HCT116 (cell line): ENCODE measurements at regions not wholly inside any gene's neighbourhood (a gene's known extent, or its start where the extent isn't known, plus 50 kb on each side); places are given as distances from the start of the nearest gene placed in this dataset.

ENCODE experiments used
- ELF1 ChIP-seq: IDR thresholded peaks from 2 replicates; pipeline ENCODE4 v1.6.1; 2012; ENCODE audit warnings: low read depth, borderline replicate concordance
- POLR2A ChIP-seq: IDR thresholded peaks from 2 replicates; pipeline ENCODE4 v1.7.0; 2011; ENCODE audit warnings: borderline replicate concordance; ENCODE audit not compliant: insufficient read depth, insufficient read length; ENCODE audit errors: extremely low read depth
- TCF7L2 ChIP-seq: IDR thresholded peaks from 2 replicates; pipeline ENCODE4 v1.7.0; 2011; ENCODE audit warnings: borderline replicate concordance, inconsistent platforms; ENCODE audit not compliant: insufficient read depth, insufficient read length; ENCODE audit errors: extremely low read depth
- YY1 ChIP-seq: IDR thresholded peaks from 2 replicates; pipeline ENCODE4 v1.6.1; 2011; ENCODE audit warnings: low read length, low read depth, moderate library complexity, mild to moderate bottlenecking; ENCODE audit not compliant: insufficient replicate concordance; ENCODE audit errors: extremely low read depth
- TF ChIP-seq, protein P1 (sequence below), 3 experiments: fragments of 200-600 bp in 1 of 3; sonication (generic) in 1 of 3; IDR thresholded peaks in 2 of 3; conservative IDR thresholded peaks in 1 of 3; 2 replicates each; pipeline ENCODE4 v1.5.1; 2012 to 2017; ENCODE audit warnings: low read depth in 2 of 3, low read length in 2 of 3, antibody characterized with exemption in 1 of 3, borderline replicate concordance in 1 of 3, control low read depth in 1 of 3, mild to moderate bottlenecking in 1 of 3, mixed read lengths in 1 of 3, mixed run types in 1 of 3, moderate library complexity in 1 of 3; ENCODE audit not compliant: insufficient read depth in 1 of 3

DNA sequence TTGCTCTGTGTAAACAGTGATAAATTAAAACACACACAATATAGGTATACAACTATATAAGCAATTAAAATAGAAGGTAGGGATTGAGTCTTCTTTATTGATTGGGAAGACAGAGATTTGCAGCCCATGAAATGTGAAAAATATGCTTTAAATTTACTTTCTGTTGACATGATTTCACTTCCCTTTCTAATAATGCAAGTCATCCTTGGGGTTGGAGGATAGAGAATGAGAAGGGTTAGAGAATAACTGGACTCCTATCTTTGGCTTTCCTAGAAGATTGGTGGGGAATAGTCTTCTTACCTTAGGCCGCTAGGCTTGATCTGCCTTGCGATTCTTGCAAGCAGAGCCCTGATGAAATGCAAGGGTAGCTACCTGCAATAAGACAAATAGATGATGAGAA is 339.8 kb downstream of the NYAP2 start:
- TF ChIP-seq, protein P1, sequence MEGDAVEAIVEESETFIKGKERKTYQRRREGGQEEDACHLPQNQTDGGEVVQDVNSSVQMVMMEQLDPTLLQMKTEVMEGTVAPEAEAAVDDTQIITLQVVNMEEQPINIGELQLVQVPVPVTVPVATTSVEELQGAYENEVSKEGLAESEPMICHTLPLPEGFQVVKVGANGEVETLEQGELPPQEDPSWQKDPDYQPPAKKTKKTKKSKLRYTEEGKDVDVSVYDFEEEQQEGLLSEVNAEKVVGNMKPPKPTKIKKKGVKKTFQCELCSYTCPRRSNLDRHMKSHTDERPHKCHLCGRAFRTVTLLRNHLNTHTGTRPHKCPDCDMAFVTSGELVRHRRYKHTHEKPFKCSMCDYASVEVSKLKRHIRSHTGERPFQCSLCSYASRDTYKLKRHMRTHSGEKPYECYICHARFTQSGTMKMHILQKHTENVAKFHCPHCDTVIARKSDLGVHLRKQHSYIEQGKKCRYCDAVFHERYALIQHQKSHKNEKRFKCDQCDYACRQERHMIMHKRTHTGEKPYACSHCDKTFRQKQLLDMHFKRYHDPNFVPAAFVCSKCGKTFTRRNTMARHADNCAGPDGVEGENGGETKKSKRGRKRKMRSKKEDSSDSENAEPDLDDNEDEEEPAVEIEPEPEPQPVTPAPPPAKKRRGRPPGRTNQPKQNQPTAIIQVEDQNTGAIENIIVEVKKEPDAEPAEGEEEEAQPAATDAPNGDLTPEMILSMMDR (IDR thresholded peaks at IDR 0.05 in 2 of 3, conservative IDR thresholded peaks at IDR 0.05 in 1 of 3; ENCODE audit: borderline replicate concordance in 1 of 3, insufficient read depth in 1 of 3, low read depth in 2 of 3, low read length in 2 of 3) = no peak
- no peak for TF ChIP-seq YY1
- TF ChIP-seq ELF1 = no peak
- no peak for TF ChIP-seq POLR2A
- no peak for TF ChIP-seq TCF7L2
